ENCODE measurements at regions not wholly inside any gene's neighbourhood (a gene's known extent, or its start where the extent isn't known, plus 50 kb on each side); places are given as distances from the start of the nearest gene placed in this dataset.

- TF ChIP-seq CTCF (IDR thresholded peaks at IDR 0.05; ENCODE audit: insufficient read depth, low read length, poor library complexity, severe bottlenecking): no peak
- no peak for TF ChIP-seq EZH2phosphoT487 (conservative IDR thresholded peaks at IDR 0.05; ENCODE audit: low read length)
Observed at GRCh38 chr9:89710697-89711096, 105.9 kb downstream of the GADD45G start.

All from SU-DHL-6 (cell line).